H1 (cell line): ENCODE measurements at regions not wholly inside any gene's neighbourhood (a gene's known extent, or its start where the extent isn't known, plus 50 kb on each side); places are given as distances from the start of the nearest gene placed in this dataset.

Experiments
- CTCF ChIA-PET: fragments of 300-600 bp; sonication (Branson Sonifier 250); formaldehyde crosslinking; loops from one replicate; lab custom pipeline; 2021; ENCODE audit not compliant: partially characterized antibody; lab: Charles Lee
- POLR2A ChIA-PET: fragments of 300-600 bp; sonication (Branson Sonifier 250); formaldehyde crosslinking; loops from one replicate; lab custom pipeline; 2021; ENCODE audit warnings: inconsistent platforms; ENCODE audit not compliant: partially characterized antibody; lab: Charles Lee
- DNase-seq, 2 experiments: peaks; one replicate each; pipeline versions ENCODE4 v3.0.0 to v3.0.0-alpha.2; 2010 to 2022; ENCODE audit warnings: low spot score in 2 of 2, low read depth in 1 of 2, mixed read lengths in 1 of 2
- FAIRE-seq: peaks from 2 replicates; lab custom pipeline; 2011; peaks lifted over from hg19 to GRCh38; lab: Jason Lieb, UNC
- H2AFZ ChIP-seq: 2 replicates; pipeline ENCODE4 v1.8.1; 2012; ENCODE audit warnings: low read length, inconsistent platforms
- H2AK5ac ChIP-seq: 2 replicates; pipeline ENCODE4 v1.6.1; 2013; ENCODE audit warnings: low read depth, low read length
- H2BK120ac ChIP-seq: replicated peaks from 2 replicates; pipeline ENCODE3; 2013; ENCODE audit warnings: low read depth, low read length, inconsistent platforms
- H2BK12ac ChIP-seq: 2 replicates; pipeline ENCODE4 v1.6.1; 2013; ENCODE audit warnings: low read depth, low read length
- H2BK15ac ChIP-seq: 2 replicates; pipeline ENCODE4 v1.6.1; 2013; ENCODE audit warnings: low read length
- H2BK20ac ChIP-seq: 2 replicates; pipeline ENCODE4 v1.6.1; 2013; ENCODE audit warnings: low read length
- H2BK5ac ChIP-seq: 2 replicates; pipeline ENCODE4 v1.6.1; 2013; ENCODE audit warnings: low read depth, low read length
- H3K14ac ChIP-seq: 2 replicates; pipeline ENCODE4 v1.6.1; 2013; ENCODE audit warnings: inconsistent platforms; ENCODE audit not compliant: insufficient read length
- H3K18ac ChIP-seq: 2 replicates; pipeline ENCODE4 v1.6.1; 2013; ENCODE audit warnings: low read length; ENCODE audit errors: extremely low read depth
- H3K23ac ChIP-seq: 2 replicates; pipeline ENCODE4 v1.6.1; 2013; ENCODE audit warnings: inconsistent platforms; ENCODE audit not compliant: insufficient read length
- H3K23me2 ChIP-seq: 2 replicates; pipeline ENCODE4 v1.6.1; 2013; ENCODE audit warnings: low read depth, low read length
- H3K27ac ChIP-seq: 2 replicates; pipeline ENCODE4 v1.6.1; 2011; ENCODE audit warnings: low read depth, low read length, inconsistent platforms
- H3K27me3 ChIP-seq, 4 experiments: replicated peaks in 1 of 4; 1 replicate in 1 of 4; 2 replicates in 3 of 4; pipeline versions ENCODE4 v1.6.1 to v1.8.1; 2011 to 2013; ENCODE audit warnings: low read length in 3 of 4, mild to moderate bottlenecking in 3 of 4, inconsistent platforms in 2 of 4, mixed read lengths in 2 of 4, moderate library complexity in 1 of 4; ENCODE audit not compliant: control insufficient read depth in 3 of 4, insufficient read depth in 3 of 4; ENCODE audit errors: extremely low read depth in 1 of 4
- H3K36me3 ChIP-seq, 4 experiments: 2 replicates each; pipeline versions ENCODE4 v1.6.1 to v1.8.1; 2011 to 2013; ENCODE audit warnings: mild to moderate bottlenecking in 4 of 4, low read length in 3 of 4, moderate library complexity in 2 of 4, control low read depth in 1 of 4, inconsistent platforms in 1 of 4; ENCODE audit not compliant: insufficient read depth in 4 of 4, control insufficient read depth in 2 of 4
- H3K4ac ChIP-seq: replicated peaks from 2 replicates; pipeline ENCODE3; 2013; ENCODE audit warnings: low read length, low read depth, mixed read lengths, inconsistent platforms; ENCODE audit not compliant: insufficient read length
- H3K4me1 ChIP-seq, 4 experiments: replicated peaks in 1 of 4; 1 replicate in 1 of 4; 2 replicates in 3 of 4; pipeline versions ENCODE4 v1.6.1 to v1.8.1; 2011 to 2013; ENCODE audit warnings: low read length in 3 of 4, inconsistent platforms in 2 of 4, mixed read lengths in 1 of 4; ENCODE audit not compliant: insufficient read depth in 4 of 4, control insufficient read depth in 3 of 4
- H3K4me2 ChIP-seq, 2 experiments: 2 replicates each; pipeline versions ENCODE4 v1.6.1 to v1.8.1; 2011 to 2013; ENCODE audit warnings: low read depth in 2 of 2, low read length in 2 of 2, control low read depth in 1 of 2, inconsistent platforms in 1 of 2, mild to moderate bottlenecking in 1 of 2; ENCODE audit not compliant: insufficient read depth in 1 of 2
- H3K4me3 ChIP-seq, 4 experiments: fragments of 200-600, 300-600 bp in 1 of 4; sonication (generic), shearing (Covaris generic), sonication (Bioruptor Twin) in 1 of 4; 2 replicates each; pipeline versions ENCODE4 v1.5.1 to v1.8.1; 2011 to 2016; ENCODE audit warnings: low read length in 4 of 4, low read depth in 3 of 4, control low read depth in 2 of 4, inconsistent platforms in 2 of 4, mild to moderate bottlenecking in 2 of 4, mixed read lengths in 1 of 4, moderate library complexity in 1 of 4; ENCODE audit not compliant: insufficient read depth in 2 of 4; ENCODE audit errors: extremely low read depth in 1 of 4
- H3K56ac ChIP-seq: replicated peaks from 2 replicates; pipeline ENCODE3; 2013; ENCODE audit warnings: low read depth, mild to moderate bottlenecking, mixed read lengths, low read length, inconsistent platforms; ENCODE audit not compliant: insufficient read length
- H3K79me1 ChIP-seq: 2 replicates; pipeline ENCODE4 v1.6.1; 2013; ENCODE audit warnings: low read depth, low read length, control low read depth
- H3K79me2 ChIP-seq, 2 experiments: 2 replicates each; pipeline versions ENCODE4 v1.6.1 to v1.8.1; 2012 to 2013; ENCODE audit warnings: low read length in 2 of 2, mild to moderate bottlenecking in 2 of 2, inconsistent platforms in 1 of 2; ENCODE audit not compliant: insufficient read depth in 2 of 2, control insufficient read depth in 1 of 2
- H3K9ac ChIP-seq, 4 experiments: replicated peaks in 1 of 4; 1 replicate in 1 of 4; 2 replicates in 3 of 4; pipeline versions ENCODE4 v1.6.1 to v1.8.1; 2011 to 2013; ENCODE audit warnings: low read depth in 3 of 4, low read length in 3 of 4, control low read depth in 2 of 4, mild to moderate bottlenecking in 2 of 4, moderate library complexity in 2 of 4, inconsistent platforms in 1 of 4; ENCODE audit errors: extremely low read depth in 1 of 4
- H3K9me3 ChIP-seq, 2 experiments: 2 replicates each; pipeline versions ENCODE4 v1.6.1 to v1.8.1; 2012 to 2013; ENCODE audit warnings: mild to moderate bottlenecking in 2 of 2, moderate library complexity in 2 of 2, control low read depth in 1 of 2, inconsistent platforms in 1 of 2, low read depth in 1 of 2, low read length in 1 of 2, mixed read lengths in 1 of 2; ENCODE audit not compliant: insufficient read depth in 2 of 2
- H4K20me1 ChIP-seq, 2 experiments: replicated peaks in 1 of 2; 2 replicates each; pipeline versions ENCODE3 to v1.8.1; 2011 to 2013; ENCODE audit warnings: inconsistent platforms in 2 of 2, low read length in 2 of 2, mild to moderate bottlenecking in 1 of 2; ENCODE audit not compliant: insufficient read depth in 2 of 2, control insufficient read depth in 1 of 2
- H4K5ac ChIP-seq: 2 replicates; pipeline ENCODE4 v1.6.1; 2013; ENCODE audit warnings: low read length, low read depth, mixed read lengths, inconsistent platforms; ENCODE audit not compliant: insufficient read length
- H4K8ac ChIP-seq: 2 replicates; pipeline ENCODE4 v1.8.0; 2013; ENCODE audit warnings: mild to moderate bottlenecking, moderate library complexity, low read length, inconsistent platforms; ENCODE audit not compliant: insufficient read depth; ENCODE audit errors: extremely low read depth
- H4K91ac ChIP-seq: replicated peaks from 2 replicates; pipeline ENCODE3; 2013; ENCODE audit warnings: low read length, mixed read lengths, inconsistent platforms; ENCODE audit not compliant: insufficient read length
- CHD2 ChIP-seq: IDR thresholded peaks from 2 replicates; pipeline ENCODE4 v1.6.1; 2012; ENCODE audit warnings: low read length, improper control_type of control experiment
- JUN ChIP-seq: IDR thresholded peaks from 2 replicates; pipeline ENCODE4 v1.6.1; 2011; ENCODE audit warnings: low read depth, mild to moderate bottlenecking, improper control_type of control experiment, low read length
- NANOG ChIP-seq: IDR thresholded peaks from 2 replicates; pipeline ENCODE4 v1.6.1; 2011; ENCODE audit warnings: low read length, low read depth, mild to moderate bottlenecking, inconsistent platforms; ENCODE audit not compliant: insufficient read depth, poor library complexity, severe bottlenecking
- POLR2AphosphoS5 ChIP-seq: IDR thresholded peaks from 2 replicates; pipeline ENCODE4 v1.6.1; 2011; ENCODE audit warnings: low read depth, low read length
- POU5F1 ChIP-seq: IDR thresholded peaks from 2 replicates; pipeline ENCODE4 v1.6.1; 2011; ENCODE audit warnings: low read depth, mild to moderate bottlenecking, low read length, moderate library complexity
- SIX5 ChIP-seq: IDR thresholded peaks from 2 replicates; pipeline ENCODE4 v1.6.1; 2011; ENCODE audit warnings: mild to moderate bottlenecking, low read depth, low read length
- TAF1 ChIP-seq: IDR thresholded peaks from 2 replicates; pipeline ENCODE4 v1.6.1; 2011; ENCODE audit warnings: mild to moderate bottlenecking, low read depth, low read length
- ZNF274 ChIP-seq: IDR thresholded peaks from 2 replicates; pipeline ENCODE4 v1.7.0; 2012; ENCODE audit warnings: low read length, borderline replicate concordance; ENCODE audit errors: extremely low read depth
- WGBS, 2 experiments: shearing (Covaris generic) in 1 of 2; methylation state at CpG; one replicate each; pipeline versions ENCODE4 v1.1.6 to v1.1.7; 2013 to 2015; ENCODE audit warnings: low lambda C conversion rate in 2 of 2, mixed read lengths in 2 of 2, inconsistent platforms in 1 of 2, low coverage in 1 of 2, missing lambda C conversion rate in 1 of 2; ENCODE audit not compliant: insufficient replicate concordance in 2 of 2, insufficient coverage in 1 of 2, insufficient read length in 1 of 2; ENCODE audit errors: extremely low coverage in 1 of 2, missing lambda C conversion rate in 1 of 2; 5-methylcytosine and 5-hydroxymethylcytosine counted together

DNA sequence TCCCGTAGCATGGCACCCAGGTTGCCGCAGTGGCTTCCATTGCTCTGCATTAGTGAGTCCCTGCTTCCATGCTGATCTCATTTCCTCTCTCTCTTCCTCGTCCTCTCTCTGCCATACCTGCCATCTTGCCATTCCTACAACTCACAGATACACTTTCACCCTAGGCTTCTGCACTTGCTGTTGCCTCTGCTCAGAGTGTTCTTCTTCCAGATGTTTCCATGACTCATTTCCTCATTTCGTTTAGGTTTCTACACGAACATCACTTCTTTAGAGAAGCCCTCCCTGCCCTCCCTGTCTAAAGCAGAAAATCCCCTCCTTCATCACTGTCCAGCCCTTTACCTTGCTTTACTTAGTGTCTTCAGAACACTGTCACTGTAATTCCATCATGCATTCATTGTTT is 115.2 kb upstream of the WWC1 start:
- H2BK120ac ChIP-seq = no peak overlapping the region
- no peak overlapping the region for H3K9ac ChIP-seq
- POLR2A ChIA-PET = no interaction called here
- H3K18ac ChIP-seq = no peak overlapping the region
- no peak overlapping the region for H3K4ac ChIP-seq
- no peaks in the 10 kb centered on the region for H3K9me3 ChIP-seq
- H3K36me3 ChIP-seq = no peaks in the 10 kb centered on the region
- H3K14ac ChIP-seq = no peak overlapping the region
- no peak overlapping the region for H2BK20ac ChIP-seq
- no peak overlapping the region for H4K8ac ChIP-seq
- no peak for FAIRE-seq
- H2BK12ac ChIP-seq = no peak overlapping the region
- H4K5ac ChIP-seq = no peak overlapping the region
- H3K79me2 ChIP-seq = no peaks in the 10 kb centered on the region
- CTCF ChIA-PET = interaction anchor here (0.6 to 2.7 kb wide), 4 partner anchors 18 to 344 kb away, joined by 3 to 12 read pairs (median 4); no protein-coding TSS in a partner anchor
- no peak overlapping the region for H2BK5ac ChIP-seq
- H3K27ac ChIP-seq = no peak overlapping the region
- no peak overlapping the region for H2AFZ ChIP-seq
- WGBS, 2 experiments = 86% methylated on average over 5 of the region's 5 CpGs; no CpG with 5 or more reads in 1 of the 2 experiments
- no peak overlapping the region for H2BK15ac ChIP-seq
- no peak overlapping the region for H2AK5ac ChIP-seq
- H4K91ac ChIP-seq = no peak overlapping the region
- no peak overlapping the region for H3K4me3 ChIP-seq
- no peak overlapping the region for H3K56ac ChIP-seq
- no peaks in the 10 kb centered on the region for H4K20me1 ChIP-seq
- peaks cover 0 to 3% (median 0%) of the 10 kb centered on the region in 4 experiments; a peak in 3 of 7 replicates for H3K4me1 ChIP-seq
- no peak for DNase-seq
- H3K23me2 ChIP-seq = no peaks in the 10 kb centered on the region
- no peaks in the 10 kb centered on the region for H3K27me3 ChIP-seq
- TF ChIP-seq TAF1 = no peak
- no peak for TF ChIP-seq SIX5
- no peak for TF ChIP-seq POU5F1
- TF ChIP-seq JUN = no peak
- no peak for TF ChIP-seq ZNF274
- TF ChIP-seq CHD2 = no peak
- TF ChIP-seq NANOG = no peak
- no peak for TF ChIP-seq POLR2AphosphoS5
- no peak overlapping the region for H3K23ac ChIP-seq
- H3K79me1 ChIP-seq = no peaks in the 10 kb centered on the region
- H3K4me2 ChIP-seq = no peak overlapping the region
